ENCODE measurements at regions not wholly inside any gene's neighbourhood (a gene's known extent, or its start where the extent isn't known, plus 50 kb on each side); places are given as distances from the start of the nearest gene placed in this dataset.

DNA sequence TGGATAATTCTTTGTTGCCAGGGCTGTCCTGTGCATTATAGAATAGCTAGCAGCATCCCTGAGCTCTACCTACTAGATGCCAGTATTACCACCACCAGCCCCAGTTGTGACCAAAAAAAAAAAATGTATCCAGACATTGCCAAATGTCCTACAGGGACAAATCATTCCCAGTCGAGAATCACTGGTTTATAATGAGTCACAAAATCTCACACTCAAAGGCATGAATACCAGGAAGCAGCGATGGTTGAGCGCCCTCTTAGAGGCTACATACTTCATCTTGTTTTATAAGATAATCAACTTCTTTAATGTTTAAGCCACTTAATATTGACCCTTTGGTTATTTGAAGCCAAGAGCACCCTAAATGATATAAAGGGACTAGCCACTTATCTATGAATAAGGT lies 297.3 kb downstream of the DHX15 start:
- Mint-ChIP-seq H3K27me3 (no peaks in the 10 kb centered on the region), H3K36me3 (no peaks in the 10 kb centered on the region), H3K4me1 (no peaks in the 10 kb centered on the region), H3K9me3 (peaks cover 5 to 19% (median 7%) of the 10 kb centered on the region in 7 donors), H3K27ac (no peak overlapping the region), H3K4me3 (no peak overlapping the region)
- DNase-seq, result no peak
- no peak for ATAC-seq (ENCODE audit: low read depth in 2 of 2)

DNA sequence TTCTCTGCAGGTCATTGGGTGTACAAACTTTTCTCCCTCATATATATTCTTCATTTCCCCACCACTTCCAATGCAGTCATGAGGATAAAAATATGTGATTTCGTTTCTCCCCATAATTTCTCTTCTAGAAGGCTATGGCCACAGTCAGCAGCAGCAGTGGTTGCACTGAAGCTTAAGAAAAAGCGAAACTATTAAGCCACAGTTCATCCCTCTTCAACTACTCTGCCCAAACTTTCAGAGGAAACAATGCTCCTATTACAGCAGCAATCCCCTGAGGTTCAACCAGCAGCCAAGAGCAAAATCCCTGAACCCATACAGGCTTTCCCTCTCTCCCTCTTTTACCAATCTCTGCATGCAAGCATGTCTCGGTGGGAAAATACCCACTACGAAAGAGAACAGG lies 298.6 kb downstream of the DHX15 start:
- ATAC-seq (ENCODE audit: low read depth in 2 of 2) (no peak), DNase-seq (no peak)
- Mint-ChIP-seq H3K27me3 (no peaks in the 10 kb centered on the region), H3K4me1 (no peaks in the 10 kb centered on the region), H3K4me3 (no peak overlapping the region), H3K27ac (no peak overlapping the region), H3K9me3 (peaks cover 2 to 16% (median 7%) of the 10 kb centered on the region in 7 donors), H3K36me3 (no peaks in the 10 kb centered on the region)

DNA sequence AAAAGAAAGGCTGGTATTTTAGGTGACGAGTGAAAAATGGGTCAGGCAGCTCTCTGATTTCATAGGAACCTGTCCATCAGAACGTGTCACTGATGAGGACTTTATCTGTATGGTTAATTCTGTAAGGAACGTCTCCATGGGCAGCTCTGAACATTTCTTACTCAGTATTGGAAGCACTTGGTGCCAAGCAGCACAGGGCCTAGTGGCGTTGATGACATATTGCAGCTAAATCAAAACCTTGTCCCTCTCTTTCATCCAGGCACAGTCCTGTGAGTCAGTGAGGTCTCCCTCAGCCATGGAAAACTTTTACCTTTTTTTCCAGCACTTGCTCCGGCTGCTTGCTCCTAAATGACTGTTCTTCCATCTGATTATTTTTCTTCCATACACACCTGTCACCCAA lies 301.9 kb downstream of the DHX15 start:
- no peaks in the 10 kb centered on the region for H3K4me1 Mint-ChIP-seq
- ATAC-seq (ENCODE audit: low read depth in 2 of 2), result no peak
- no peak for DNase-seq
- peaks cover 0 to 10% (median 7%) of the 10 kb centered on the region in 7 donors for H3K9me3 Mint-ChIP-seq
- no peaks in the 10 kb centered on the region for H3K36me3 Mint-ChIP-seq
- peaks cover 1 to 10% (median 5%) of the 10 kb centered on the region in 3 donors for H3K27me3 Mint-ChIP-seq
- no peak overlapping the region for H3K27ac Mint-ChIP-seq
- H3K4me3 Mint-ChIP-seq, result no peak overlapping the region

DNA sequence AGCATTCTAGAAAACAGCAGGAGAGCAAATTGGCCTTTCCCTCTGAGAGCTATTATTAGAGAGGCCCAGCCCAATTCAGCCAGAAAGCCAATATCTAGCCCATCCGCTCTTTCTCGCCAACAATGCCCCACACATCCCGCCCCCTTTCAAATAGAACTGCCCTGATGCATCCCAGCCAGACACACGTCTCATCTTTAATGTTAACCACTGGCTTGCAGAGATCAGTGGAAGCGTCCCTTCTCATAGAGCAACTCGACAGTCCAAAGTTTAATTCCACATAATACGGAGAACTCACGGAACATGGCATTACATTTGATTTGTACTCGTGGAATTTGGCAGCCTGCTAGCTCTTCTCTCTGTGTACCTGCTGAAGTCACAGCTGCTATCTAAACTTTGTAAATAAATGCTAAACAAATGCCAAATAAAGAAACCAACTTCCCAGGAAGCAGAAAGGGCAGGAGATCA lies 304.4 kb downstream of the DHX15 start:
- peak overlapping the region in 1 of 6 donors; percentile 49 for H3K27ac Mint-ChIP-seq
- H3K4me1 Mint-ChIP-seq, result no peaks in the 10 kb centered on the region
- H3K9me3 Mint-ChIP-seq, result peaks cover 0 to 13% (median 7%) of the 10 kb centered on the region in 7 donors
- H3K27me3 Mint-ChIP-seq, result peaks cover 4 to 15% (median 5%) of the 10 kb centered on the region in 3 donors
- no peaks in the 10 kb centered on the region for H3K36me3 Mint-ChIP-seq
- ATAC-seq (ENCODE audit: low read depth in 2 of 2) (no peak), DNase-seq (no peak)
- no peak overlapping the region for H3K4me3 Mint-ChIP-seq

DNA sequence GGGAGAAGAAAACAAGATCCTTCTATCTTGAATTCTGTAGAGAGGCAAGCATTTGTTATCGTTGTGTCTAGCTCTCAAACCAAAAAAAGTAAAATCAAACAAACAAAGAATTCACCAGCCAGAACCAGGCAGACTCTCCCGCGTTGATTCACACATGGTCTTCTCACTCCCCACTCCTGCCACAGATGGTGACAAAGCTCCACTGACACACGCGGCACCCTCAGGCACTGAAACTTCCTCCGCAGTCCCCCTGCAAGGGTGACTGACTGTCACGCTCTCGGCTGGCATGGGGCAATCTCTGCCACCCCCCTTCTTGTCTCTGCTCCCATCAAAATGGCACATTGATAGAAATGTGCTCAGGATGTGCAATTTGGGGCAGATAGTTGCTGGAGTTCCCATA lies 304.9 kb downstream of the DHX15 start:
- Mint-ChIP-seq H3K4me3 (no peak overlapping the region), H3K27me3 (peaks cover 5 to 15% (median 8%) of the 10 kb centered on the region in 3 donors), H3K27ac (no peak overlapping the region), H3K9me3 (peaks cover 0 to 13% (median 4%) of the 10 kb centered on the region in 7 donors), H3K36me3 (no peaks in the 10 kb centered on the region), H3K4me1 (no peaks in the 10 kb centered on the region)
- DNase-seq, result no peak
- ATAC-seq (ENCODE audit: low read depth in 2 of 2), result no peak

DNA sequence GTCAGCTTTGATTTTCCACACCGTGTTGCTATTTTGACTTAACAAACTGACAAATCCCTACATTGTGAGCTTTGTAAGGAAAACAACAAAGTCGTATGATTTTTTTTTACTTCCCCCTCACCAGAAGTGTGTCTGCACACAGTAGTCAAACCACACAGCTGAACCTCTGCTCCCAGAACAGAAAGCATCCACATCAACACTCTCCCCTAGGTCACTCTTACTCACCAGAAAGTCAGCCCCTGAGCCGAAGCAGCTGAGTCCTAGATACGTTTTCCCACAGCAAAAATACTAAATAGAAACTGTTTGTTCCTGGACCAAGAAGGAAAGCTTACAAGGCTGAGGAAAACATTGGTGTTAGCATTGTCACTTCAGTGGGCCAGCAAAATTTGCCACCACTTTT lies 305.7 kb downstream of the DHX15 start:
- no peak for ATAC-seq (ENCODE audit: low read depth in 2 of 2)
- no peak for DNase-seq
- no peak overlapping the region for H3K4me3 Mint-ChIP-seq
- H3K36me3 Mint-ChIP-seq, result no peaks in the 10 kb centered on the region
- no peak overlapping the region for H3K27ac Mint-ChIP-seq
- H3K27me3 Mint-ChIP-seq, result peaks cover 5 to 15% (median 8%) of the 10 kb centered on the region in 3 donors
- H3K9me3 Mint-ChIP-seq, result peaks cover 2 to 13% (median 4%) of the 10 kb centered on the region in 7 donors
- no peaks in the 10 kb centered on the region for H3K4me1 Mint-ChIP-seq

DNA sequence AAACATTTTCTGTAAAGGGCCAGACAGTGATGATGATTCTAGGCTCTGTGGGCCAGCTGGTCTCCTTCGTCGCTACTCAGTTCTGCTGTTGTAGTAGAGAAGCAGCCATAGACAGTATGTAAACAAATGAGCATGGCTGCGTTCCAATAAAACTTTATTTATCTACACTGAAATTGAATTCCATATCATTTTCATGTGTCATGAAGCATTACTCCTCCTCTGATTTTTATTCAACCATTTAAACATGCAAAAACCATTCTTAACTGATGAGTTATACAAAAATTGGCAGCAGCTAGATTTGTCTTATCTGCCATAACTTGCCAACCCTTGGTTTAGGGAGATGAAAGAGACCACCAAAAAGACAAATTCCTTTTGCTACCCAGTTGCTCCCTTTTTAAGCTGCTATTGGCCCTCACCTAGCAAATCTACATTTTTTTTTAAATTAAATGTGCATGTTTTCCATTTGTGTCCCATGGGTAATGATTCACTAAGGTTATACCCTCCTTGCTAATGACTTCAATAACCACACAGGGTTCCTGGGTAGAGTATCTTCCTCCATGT lies 309.9 kb downstream of the DHX15 start:
- no peak for ATAC-seq (ENCODE audit: low read depth in 2 of 2)
- no peak overlapping the region for H3K4me3 Mint-ChIP-seq
- H3K4me1 Mint-ChIP-seq, result no peaks in the 10 kb centered on the region
- H3K9me3 Mint-ChIP-seq, result peaks cover 2 to 19% (median 4%) of the 10 kb centered on the region in 7 donors
- H3K27ac Mint-ChIP-seq, result no peak overlapping the region
- H3K27me3 Mint-ChIP-seq, result peaks cover 0 to 15% (median 8%) of the 10 kb centered on the region in 3 donors
- no peaks in the 10 kb centered on the region for H3K36me3 Mint-ChIP-seq
- DNase-seq, result no peak

DNA sequence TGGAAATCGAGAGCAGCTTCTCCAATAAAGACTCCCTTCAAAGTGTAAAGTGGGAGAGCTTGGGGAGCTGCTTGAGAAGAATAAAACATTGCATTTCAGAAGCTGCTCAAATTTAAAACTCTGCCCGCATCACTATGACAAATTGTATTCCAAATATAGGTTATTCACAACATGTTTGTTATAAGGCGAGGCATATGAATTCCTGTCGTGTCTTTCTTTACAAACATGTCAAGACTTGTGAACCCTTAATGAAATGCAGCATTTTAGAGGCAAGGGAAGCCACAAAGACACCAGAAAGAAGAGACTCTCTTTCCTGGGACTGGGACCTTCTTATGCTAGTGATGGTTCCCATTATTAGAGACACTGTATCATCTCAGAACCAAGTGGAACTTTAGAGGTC lies 311.2 kb downstream of the DHX15 start:
- no peaks in the 10 kb centered on the region for H3K4me1 Mint-ChIP-seq
- no peak overlapping the region for H3K4me3 Mint-ChIP-seq
- ATAC-seq (ENCODE audit: low read depth in 2 of 2), result no peak
- no peaks in the 10 kb centered on the region for H3K36me3 Mint-ChIP-seq
- peaks cover 0 to 14% (median 4%) of the 10 kb centered on the region in 7 donors for H3K9me3 Mint-ChIP-seq
- peaks cover 0 to 8% (median 7%) of the 10 kb centered on the region in 3 donors for H3K27me3 Mint-ChIP-seq
- no peak for DNase-seq
- no peak overlapping the region for H3K27ac Mint-ChIP-seq

DNA sequence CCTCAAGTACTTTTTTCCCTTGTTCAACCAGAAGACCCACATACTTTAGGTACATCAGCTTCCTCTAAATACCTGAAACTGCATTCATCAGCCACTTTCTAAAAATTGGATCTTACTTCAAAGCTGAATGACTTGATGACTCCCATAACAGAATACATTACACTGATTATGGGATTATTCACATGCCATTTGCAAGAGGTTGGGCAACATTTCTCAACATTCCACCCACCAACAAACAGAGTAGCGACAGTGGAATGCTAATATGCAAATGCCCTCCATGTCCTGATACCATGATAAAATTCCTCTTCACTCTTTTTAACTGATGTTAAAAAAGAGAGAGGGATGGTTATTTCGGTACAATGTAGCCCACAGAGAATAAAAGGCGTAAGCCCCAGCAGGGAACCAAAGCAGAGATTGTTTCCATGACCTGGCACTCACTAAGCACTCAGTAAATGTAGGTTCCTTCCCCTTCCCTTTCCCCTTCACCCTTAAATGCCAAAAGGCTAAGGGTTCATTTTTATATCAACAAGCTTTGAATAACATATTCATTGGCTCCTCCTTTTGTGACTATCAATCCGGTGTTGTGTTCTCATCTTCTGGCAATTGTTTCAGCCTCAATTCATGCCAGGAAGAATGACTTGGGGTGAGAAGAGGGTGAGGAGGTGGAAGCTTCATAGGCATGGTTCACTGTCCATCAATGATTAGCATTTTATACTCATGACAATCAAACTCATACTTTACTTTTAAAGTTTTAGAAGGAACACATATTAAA lies 317.2 kb downstream of the DHX15 start:
- Mint-ChIP-seq H3K9me3 (peaks cover 0 to 11% (median 3%) of the 10 kb centered on the region in 7 donors), H3K4me3 (no peak overlapping the region), H3K36me3 (no peaks in the 10 kb centered on the region), H3K27ac (no peak overlapping the region), H3K27me3 (no peaks in the 10 kb centered on the region), H3K4me1 (no peaks in the 10 kb centered on the region)
- ATAC-seq (ENCODE audit: low read depth in 2 of 2), result no peak
- no peak for DNase-seq

DNA sequence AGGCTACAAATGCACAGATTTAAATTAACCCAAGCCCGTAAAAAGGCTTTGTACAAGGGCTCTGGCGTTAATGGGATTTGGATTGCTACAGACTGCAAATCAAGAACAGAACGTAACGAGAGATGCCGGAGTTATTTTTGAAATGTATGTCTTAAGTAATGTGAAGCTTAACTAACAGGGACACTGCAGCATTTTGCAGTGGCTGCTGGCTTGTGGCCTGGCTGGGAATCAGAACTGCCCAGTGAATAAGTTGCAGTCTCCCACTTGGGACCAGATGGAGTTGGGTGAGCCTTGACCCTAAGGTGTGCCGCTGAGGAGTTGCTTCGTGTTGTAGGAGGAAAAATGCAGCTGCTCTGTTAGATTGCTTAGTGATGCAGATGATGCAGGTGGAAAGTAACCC lies 318.4 kb downstream of the DHX15 start:
- H3K36me3 Mint-ChIP-seq, result no peaks in the 10 kb centered on the region
- H3K27ac Mint-ChIP-seq, result no peak overlapping the region
- no peak for DNase-seq
- no peak for ATAC-seq (ENCODE audit: low read depth in 2 of 2)
- no peak overlapping the region for H3K4me3 Mint-ChIP-seq
- H3K4me1 Mint-ChIP-seq, result no peaks in the 10 kb centered on the region
- no peaks in the 10 kb centered on the region for H3K27me3 Mint-ChIP-seq
- H3K9me3 Mint-ChIP-seq, result peaks cover 0 to 11% (median 4%) of the 10 kb centered on the region in 7 donors

DNA sequence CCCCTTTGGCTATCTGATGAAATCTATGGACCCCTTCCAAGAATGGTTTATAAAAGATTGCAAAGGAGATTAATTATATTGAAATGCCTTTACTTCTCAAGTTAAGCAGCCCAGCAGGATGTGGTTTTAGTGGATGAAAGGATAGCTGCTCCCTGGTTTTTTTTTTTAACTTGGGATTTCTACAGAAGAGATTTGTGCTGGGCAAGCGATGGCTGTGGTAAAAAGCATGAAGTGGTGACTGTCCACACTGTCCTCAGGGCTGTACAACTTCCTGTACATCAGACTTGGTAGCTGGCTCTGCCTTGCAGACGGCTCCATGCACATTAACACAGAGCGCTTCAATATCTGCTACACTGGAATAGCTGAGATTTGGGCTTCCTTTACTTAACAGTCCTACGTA lies 321.7 kb downstream of the DHX15 start:
- peaks cover 0 to 7% (median 4%) of the 10 kb centered on the region in 7 donors for H3K9me3 Mint-ChIP-seq
- no peak overlapping the region for H3K4me3 Mint-ChIP-seq
- ATAC-seq (ENCODE audit: low read depth in 2 of 2) (no peak), DNase-seq (no peak)
- H3K27ac Mint-ChIP-seq, result no peak overlapping the region
- no peaks in the 10 kb centered on the region for H3K4me1 Mint-ChIP-seq
- peaks cover 0 to 4% (median 0%) of the 10 kb centered on the region in 3 donors for H3K27me3 Mint-ChIP-seq
- no peaks in the 10 kb centered on the region for H3K36me3 Mint-ChIP-seq

DNA sequence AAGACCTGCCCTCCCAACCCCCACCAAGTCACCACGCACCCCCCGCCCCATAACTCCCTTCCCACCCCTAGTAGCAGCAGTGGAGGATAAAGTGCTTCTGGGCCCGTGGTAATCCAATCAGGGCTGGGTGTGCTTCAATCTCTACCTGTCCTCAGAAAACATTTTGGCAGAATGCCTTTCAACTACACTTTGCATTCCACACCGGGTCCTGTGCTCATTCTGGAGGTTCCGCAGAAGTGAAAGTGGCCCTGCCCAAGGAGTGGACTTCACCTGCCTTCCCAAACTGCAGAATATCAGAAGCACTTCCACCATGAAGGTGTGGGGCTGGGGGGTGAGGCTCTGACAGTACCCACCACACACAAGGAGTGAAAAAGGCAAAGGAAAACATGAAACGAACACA lies 322.3 kb downstream of the DHX15 start:
- Mint-ChIP-seq H3K9me3 (peaks cover 0 to 5% (median 4%) of the 10 kb centered on the region in 7 donors), H3K4me1 (no peaks in the 10 kb centered on the region), H3K27ac (no peak overlapping the region), H3K27me3 (peaks cover 0 to 4% (median 0%) of the 10 kb centered on the region in 3 donors), H3K4me3 (peak overlapping the region in 1 of 8 donors; percentile 61), H3K36me3 (no peaks in the 10 kb centered on the region)
- DNase-seq (no peak), ATAC-seq (ENCODE audit: low read depth in 2 of 2) (no peak)

DNA sequence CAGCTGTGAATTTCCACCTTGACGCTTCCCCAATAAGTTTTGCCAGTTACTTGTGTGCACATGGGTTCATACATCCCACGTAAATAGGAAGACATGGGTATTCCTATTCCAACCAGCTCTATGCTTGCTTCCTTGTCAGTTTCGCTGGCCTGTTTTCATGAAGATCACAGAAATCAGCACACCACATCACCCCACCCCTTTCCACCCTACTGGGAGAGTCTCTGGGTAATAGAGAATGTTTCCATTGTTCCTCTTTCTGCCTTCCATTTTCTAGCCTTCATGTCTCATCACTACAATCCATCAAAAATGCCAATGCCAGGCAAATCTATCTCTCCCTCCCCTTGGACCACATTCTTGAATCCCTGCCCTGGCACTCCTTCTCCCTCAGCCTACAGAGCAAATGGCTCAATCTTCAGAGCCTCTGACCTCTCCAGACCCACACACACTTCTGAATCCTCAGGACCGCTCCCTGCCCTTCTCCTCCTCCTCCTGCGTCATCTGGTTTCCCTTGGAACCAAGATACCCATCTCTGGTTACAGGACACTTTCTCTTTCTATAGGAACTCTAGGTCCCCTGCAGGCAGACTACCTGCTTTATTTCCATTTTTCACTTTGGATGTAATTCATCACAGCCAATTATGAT lies 323.3 kb downstream of the DHX15 start:
- ATAC-seq (ENCODE audit: low read depth in 2 of 2), result no peak
- Mint-ChIP-seq H3K27ac (no peak overlapping the region), H3K9me3 (peaks cover 0 to 5% (median 4%) of the 10 kb centered on the region in 7 donors), H3K36me3 (no peaks in the 10 kb centered on the region), H3K4me1 (no peaks in the 10 kb centered on the region), H3K27me3 (peaks cover 0 to 4% (median 0%) of the 10 kb centered on the region in 3 donors), H3K4me3 (no peak overlapping the region)
- no peak for DNase-seq

Measured in naive B cell (primary cell).